Dedifferentiated amniotic fluid mesenchymal stem cell (primary cell): ENCODE measurements at regions not wholly inside any gene's neighbourhood (a gene's known extent, or its start where the extent isn't known, plus 50 kb on each side); places are given as distances from the start of the nearest gene placed in this dataset.
"Not testable (repeated sequence)": the region's sequence is repeated elsewhere in the genome, so short reads cannot be mapped to it uniquely, and the experiment has no call there.

Experiments
- DNase-seq: peaks from one replicate; pipeline ENCODE4 v3.0.0-alpha.2; 2016; ENCODE audit errors: extremely low spot score

DNA sequence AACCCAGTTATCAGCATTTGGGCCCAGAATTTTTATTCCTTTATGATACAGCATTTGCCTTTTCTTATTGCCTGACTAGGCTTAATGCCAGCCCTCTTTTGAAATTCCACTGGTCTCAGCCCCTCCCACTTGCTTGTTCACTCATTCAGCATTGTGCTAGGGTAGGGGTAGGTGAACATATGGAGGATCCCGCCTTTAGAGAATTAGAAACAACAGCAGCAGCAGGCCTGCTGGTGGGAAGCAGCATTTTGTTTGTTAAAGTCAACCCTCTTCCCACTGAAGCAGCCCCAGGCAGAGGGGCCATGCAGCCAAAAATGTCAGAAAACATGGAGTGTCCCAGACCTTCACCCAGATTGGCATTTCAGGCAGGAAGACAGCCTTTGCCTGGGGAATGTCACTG, 1355.2 kb downstream of the CDH8 start:
- DNase-seq = no peak

DNA sequence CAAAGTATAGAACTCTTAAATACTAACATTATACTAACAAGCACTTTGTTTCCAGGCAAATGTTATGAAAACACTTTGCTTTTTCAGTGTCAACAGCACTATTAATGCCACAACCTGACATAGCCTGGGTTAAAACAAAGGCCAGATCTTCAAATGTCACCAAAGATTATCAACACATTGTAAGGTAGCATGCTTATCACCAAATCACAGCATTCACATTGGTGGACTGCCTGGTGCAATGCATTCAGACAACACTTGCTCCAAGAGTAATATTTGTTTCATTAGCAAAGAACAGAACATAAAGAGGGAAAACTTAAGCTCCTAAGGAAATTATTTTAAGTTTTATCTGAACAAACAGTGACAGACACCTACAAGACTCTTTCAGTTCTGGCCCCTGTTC, 1361.2 kb downstream of the CDH8 start:
- DNase-seq = no peak

DNA sequence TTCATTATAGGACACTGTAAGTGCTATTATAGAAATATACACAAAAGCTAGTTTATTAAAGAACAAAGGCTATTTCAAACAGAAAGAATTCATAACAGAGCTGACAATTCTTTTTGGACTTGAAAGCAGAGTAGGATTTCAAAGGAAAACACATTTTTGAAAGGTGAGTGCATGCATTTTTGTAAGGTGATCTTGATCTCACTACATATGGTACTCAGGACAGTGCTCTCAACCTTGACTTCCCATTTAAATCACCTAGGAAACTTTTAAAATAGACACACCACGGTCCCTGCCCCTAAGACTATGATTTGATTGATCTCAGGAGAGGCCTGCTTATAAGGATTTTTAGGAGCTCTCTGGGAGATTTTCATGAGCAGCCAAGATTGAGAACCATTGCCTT, 1362.0 kb downstream of the CDH8 start:
- DNase-seq = no peak

- DNase-seq = no peak
Observed at GRCh38 chr16:60655514-60656153, 1380.6 kb downstream of the CDH8 start.

GRCh38 chr16:60651346-60651745, 1384.9 kb downstream of the CDH8 start:
- no peak for DNase-seq

- DNase-seq = no peak
Observed at GRCh38 chr16:60648290-60648689, 1387.9 kb downstream of the CDH8 start.

GRCh38 chr16:60647388-60647787, 1388.8 kb downstream of the CDH8 start:
- DNase-seq = not testable (repeated sequence)

GRCh38 chr16:60646631-60647030, 1389.6 kb downstream of the CDH8 start:
- DNase-seq = no peak

DNA sequence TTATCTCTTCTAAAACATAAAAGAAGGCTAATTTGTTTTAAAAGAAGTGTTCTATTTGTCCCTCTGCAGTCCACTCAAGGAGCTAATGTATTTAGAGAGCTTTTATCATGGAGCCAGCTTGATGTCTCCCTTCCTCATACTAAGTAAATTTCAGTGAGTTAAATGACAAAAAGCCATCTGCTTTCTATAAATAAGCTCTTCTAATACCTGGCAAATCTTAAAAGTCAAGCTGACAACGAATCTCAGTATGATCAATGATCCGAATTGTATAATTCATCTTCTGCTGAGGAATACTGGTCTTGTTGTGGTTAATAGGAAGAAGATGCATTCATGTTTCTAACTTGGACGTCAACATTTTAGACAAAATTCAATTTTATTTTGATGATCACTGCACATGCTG, 1390.7 kb downstream of the CDH8 start:
- no peak for DNase-seq

GRCh38 chr16:60642956-60643355, 1393.3 kb downstream of the CDH8 start:
- DNase-seq = no peak

GRCh38 chr16:60641067-60641665, 1395.1 kb downstream of the CDH8 start:
- DNase-seq = no peak

DNA sequence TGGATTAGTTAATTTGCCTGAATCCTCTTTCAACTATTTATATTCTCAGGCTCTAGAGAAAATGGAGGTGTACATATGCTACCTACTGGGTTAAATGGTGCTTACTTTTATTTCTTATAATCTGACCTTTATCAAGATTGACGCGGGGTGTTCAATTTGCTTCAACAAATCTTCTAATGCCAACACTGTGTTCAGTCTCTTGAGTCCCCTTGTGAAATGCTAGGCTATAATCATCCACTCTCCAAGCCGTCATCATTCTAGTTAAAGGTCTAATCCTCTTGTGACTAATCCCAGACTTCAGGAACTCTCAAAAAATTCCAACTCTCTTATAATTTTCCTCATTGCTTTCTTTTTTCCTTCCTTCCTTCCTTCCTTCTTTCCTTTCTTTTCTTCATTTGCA, 1396.2 kb downstream of the CDH8 start:
- no peak for DNase-seq

- DNase-seq = not testable (repeated sequence)
Observed at GRCh38 chr16:60636636-60637035, 1399.6 kb downstream of the CDH8 start.

- no peak for DNase-seq
Observed at GRCh38 chr16:60636117-60636516, 1400.1 kb downstream of the CDH8 start.

- no peak for DNase-seq
Observed at GRCh38 chr16:60635548-60635947, 1400.7 kb downstream of the CDH8 start.

DNA sequence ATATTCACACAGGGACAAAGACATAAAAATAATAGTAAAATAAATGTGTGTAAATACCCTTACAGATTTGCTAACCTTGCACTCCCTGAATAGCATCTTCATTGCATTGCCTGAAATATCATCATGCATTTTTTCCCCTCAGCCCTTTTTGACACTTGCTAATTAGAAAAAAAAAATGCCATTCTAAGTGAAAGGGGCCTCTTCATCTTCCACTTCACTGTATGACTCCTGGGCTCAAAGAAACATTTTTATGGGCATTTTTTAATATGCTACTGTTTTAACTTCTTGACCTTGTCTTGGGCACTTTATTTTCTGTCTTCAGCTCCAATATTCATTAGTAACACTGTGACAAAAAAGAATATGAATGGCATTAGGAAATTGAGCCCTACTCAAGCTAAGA, 1424.4 kb downstream of the CDH8 start:
- DNase-seq = no peak

GRCh38 chr16:60608971-60609370, 1427.3 kb downstream of the CDH8 start:
- DNase-seq = no peak

- DNase-seq = not testable (repeated sequence)
Observed at GRCh38 chr16:60605652-60606051, 1430.6 kb downstream of the CDH8 start.

DNA sequence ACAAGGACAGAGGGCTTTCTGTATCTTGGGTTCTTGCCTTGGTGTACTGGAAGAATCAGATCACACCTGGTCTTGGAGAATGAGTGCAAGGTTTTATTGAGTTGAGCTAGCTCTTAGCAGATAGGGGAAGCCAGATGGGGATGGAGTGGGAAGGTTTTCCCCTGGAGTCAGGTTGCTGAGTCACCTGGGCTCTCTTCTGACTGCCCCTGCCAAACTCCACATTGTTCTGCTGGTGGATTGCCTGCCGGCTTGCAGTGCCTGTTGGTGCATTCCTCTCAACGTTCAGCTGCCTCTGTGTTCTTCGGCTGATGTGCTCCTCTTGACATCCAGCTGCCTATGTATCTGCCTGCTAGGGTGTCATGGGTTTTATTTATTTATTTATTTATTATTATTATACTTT, 1431.1 kb downstream of the CDH8 start:
- DNase-seq = no peak

GRCh38 chr16:60586493-60586892, 1449.7 kb downstream of the CDH8 start:
- DNase-seq = no peak

- DNase-seq = no peak
Observed at GRCh38 chr16:60582528-60582927, 1453.7 kb downstream of the CDH8 start.

DNA sequence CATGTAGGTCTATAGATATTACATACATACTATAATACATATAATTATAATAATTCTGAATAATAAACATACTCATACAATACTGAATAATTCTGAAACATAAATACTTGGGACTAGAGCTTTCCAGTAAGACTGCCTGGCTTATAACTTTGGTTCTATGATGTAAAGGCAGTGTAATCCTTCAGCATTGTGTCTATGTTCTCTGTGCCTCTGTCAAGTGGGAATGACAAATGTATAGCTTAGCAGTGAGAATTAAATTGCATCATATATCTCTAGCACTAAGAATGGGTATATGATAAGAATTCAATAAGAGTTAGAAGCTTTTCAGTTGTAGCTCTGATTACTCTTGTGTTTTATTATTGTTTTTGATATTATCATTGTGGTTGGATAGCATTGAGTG, 1469.3 kb downstream of the CDH8 start:
- DNase-seq = no peak

DNA sequence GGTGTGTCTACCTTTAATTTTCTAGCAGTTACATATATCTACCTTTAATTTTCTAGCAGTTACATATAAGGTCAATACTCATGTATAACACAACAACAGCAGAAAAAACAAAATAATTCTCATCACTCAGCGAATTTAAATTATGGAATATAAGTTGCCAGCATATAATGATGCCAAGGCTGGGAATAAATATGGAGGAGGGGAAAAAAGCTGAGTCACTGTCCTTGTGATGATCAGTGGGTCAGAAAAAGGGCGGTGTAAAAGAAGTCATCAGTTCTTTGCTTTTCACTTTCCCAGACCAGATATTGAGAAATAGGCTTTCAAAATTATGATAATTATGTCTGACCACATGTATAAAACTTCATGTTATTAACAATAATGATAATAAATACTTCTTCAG, 1471.7 kb downstream of the CDH8 start:
- DNase-seq = no peak

- no peak for DNase-seq
Observed at GRCh38 chr16:60563166-60563565, 1473.1 kb downstream of the CDH8 start.
